GM23248 (cell line): ENCODE measurements at regions not wholly inside any gene's neighbourhood (a gene's known extent, or its start where the extent isn't known, plus 50 kb on each side); places are given as distances from the start of the nearest gene placed in this dataset.

ENCODE experiments used
- EZH2 ChIP-seq: fragments of 200-600 bp; sonication (generic); IDR thresholded peaks from 2 replicates; pipeline ENCODE4 v1.6.1; 2018; ENCODE audit warnings: antibody characterized with exemption, mild to moderate bottlenecking; ENCODE audit not compliant: insufficient read depth, poor library complexity, severe bottlenecking
- EZH2phosphoT487 ChIP-seq: fragments of 200-600 bp; sonication (generic); IDR thresholded peaks from 2 replicates; pipeline ENCODE4 v1.6.1; 2018; ENCODE audit warnings: antibody characterized with exemption, moderate library complexity, mild to moderate bottlenecking, low read depth; ENCODE audit not compliant: insufficient read depth

DNA sequence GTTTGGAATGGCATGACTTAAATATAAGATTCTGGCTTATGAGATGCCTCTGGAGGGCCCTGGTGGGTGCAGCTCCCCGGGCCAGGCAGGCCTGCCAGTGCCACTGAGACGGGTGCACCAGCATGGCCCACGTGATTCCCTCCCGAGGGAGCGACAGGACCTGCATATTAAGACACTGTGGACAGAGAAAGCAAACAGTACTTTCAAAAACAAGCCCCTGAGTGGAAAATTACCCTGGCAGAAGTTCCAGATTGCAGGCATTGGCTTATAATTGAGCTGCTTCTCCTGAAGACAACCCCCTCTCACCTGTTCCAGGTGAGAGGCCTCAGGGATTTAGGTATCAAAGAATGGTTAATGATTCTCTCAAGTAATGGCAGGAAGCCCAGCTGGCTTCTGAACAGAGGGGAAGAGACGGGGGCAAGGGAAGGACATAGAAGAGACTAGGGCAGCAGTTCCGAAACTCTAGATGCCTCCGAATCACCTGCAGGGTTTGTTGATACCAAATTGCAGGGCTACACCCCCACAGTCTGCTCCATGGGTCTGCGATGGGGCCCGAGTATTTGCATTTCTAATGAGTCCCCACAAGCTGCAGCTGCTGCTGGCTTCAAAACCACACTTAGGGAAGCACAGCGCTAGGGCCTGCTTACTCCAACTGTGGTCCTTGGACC is 66.0 kb upstream of the DOCK1 start:
- no peak for TF ChIP-seq EZH2
- no peak for TF ChIP-seq EZH2phosphoT487
